Mesendoderm (in vitro differentiated cells): ENCODE measurements at regions not wholly inside any gene's neighbourhood (a gene's known extent, or its start where the extent isn't known, plus 50 kb on each side); places are given as distances from the start of the nearest gene placed in this dataset.

Experiments used
- DNase-seq: peaks from one replicate; pipeline ENCODE4 v3.0.0; 2013
- H2AK5ac ChIP-seq: 2 replicates; pipeline ENCODE4 v1.6.1; 2013; ENCODE audit warnings: low read length, inconsistent platforms
- H2BK120ac ChIP-seq: 2 replicates; pipeline ENCODE4 v1.6.1; 2013; ENCODE audit warnings: low read depth, mild to moderate bottlenecking, low read length, moderate library complexity, mixed read lengths
- H2BK15ac ChIP-seq: replicated peaks from 2 replicates; pipeline ENCODE4 v1.6.1; 2013; ENCODE audit warnings: low read depth, mild to moderate bottlenecking, moderate library complexity
- H2BK5ac ChIP-seq: 2 replicates; pipeline ENCODE4 v1.6.1; 2013; ENCODE audit warnings: low read length, inconsistent platforms
- H3K18ac ChIP-seq: 2 replicates; pipeline ENCODE4 v1.6.1; 2013; ENCODE audit warnings: mild to moderate bottlenecking, low read length, mixed read lengths
- H3K23ac ChIP-seq: one replicate; pipeline ENCODE4 v1.6.1; 2013; ENCODE audit warnings: low read length
- H3K27ac ChIP-seq: 2 replicates; pipeline ENCODE4 v1.5.1; 2013; ENCODE audit warnings: low read depth, mild to moderate bottlenecking, inconsistent platforms, low read length, moderate library complexity
- H3K27me3 ChIP-seq: 2 replicates; pipeline ENCODE4 v1.6.1; 2013; ENCODE audit warnings: low read length, control low read depth, mild to moderate bottlenecking, inconsistent platforms; ENCODE audit not compliant: insufficient read depth, poor library complexity
- H3K36me3 ChIP-seq: 2 replicates; pipeline ENCODE4 v1.6.1; 2013; ENCODE audit warnings: low read length, inconsistent platforms; ENCODE audit not compliant: control insufficient read depth, insufficient read depth
- H3K4ac ChIP-seq: one replicate; pipeline ENCODE4 v1.6.1; 2013; ENCODE audit warnings: low read depth, mild to moderate bottlenecking, low read length, moderate library complexity
- H3K4me1 ChIP-seq: 2 replicates; pipeline ENCODE4 v1.6.1; 2013; ENCODE audit warnings: low read depth, low read length, inconsistent platforms; ENCODE audit not compliant: control insufficient read depth
- H3K4me2 ChIP-seq: 2 replicates; pipeline ENCODE4 v1.6.1; 2013; ENCODE audit warnings: low read length
- H3K4me3 ChIP-seq: 2 replicates; pipeline ENCODE4 v1.5.1; 2013; ENCODE audit warnings: mild to moderate bottlenecking, low read length
- H3K56ac ChIP-seq: one replicate; pipeline ENCODE4 v1.6.1; 2013; ENCODE audit warnings: low read length
- H3K79me1 ChIP-seq: 2 replicates; pipeline ENCODE4 v1.6.1; 2013; ENCODE audit warnings: low read length, inconsistent platforms
- H3K79me2 ChIP-seq: 2 replicates; pipeline ENCODE4 v1.6.1; 2013; ENCODE audit warnings: mild to moderate bottlenecking, low read length; ENCODE audit not compliant: control insufficient read depth, insufficient read depth
- H3K9ac ChIP-seq: 2 replicates; pipeline ENCODE4 v1.6.1; 2013; ENCODE audit warnings: low read length, inconsistent platforms
- H4K5ac ChIP-seq: one replicate; pipeline ENCODE4 v1.6.1; 2013; ENCODE audit warnings: low read length
- H4K8ac ChIP-seq: one replicate; pipeline ENCODE4 v1.6.1; 2013; ENCODE audit warnings: low read depth, mild to moderate bottlenecking, control low read depth, low read length, moderate library complexity
- WGBS: extraction: QIAGEN DNeasy Blood & Tissue Kit; methylation state at CpG from one replicate; pipeline ENCODE4 v1.1.7; 2013; ENCODE audit warnings: low lambda C conversion rate, missing lambda C conversion rate; ENCODE audit not compliant: insufficient coverage; ENCODE audit errors: extremely low coverage; 5-methylcytosine and 5-hydroxymethylcytosine counted together

- Histone ChIP-seq H4K5ac (no peak overlapping the region), H4K8ac (no peak overlapping the region), H3K27ac (no peak overlapping the region), H3K4me3 (no peak overlapping the region), H2BK5ac (peak overlapping the region; percentile 33), H2BK120ac (peak overlapping the region; percentile 65), H3K4ac (peak overlapping the region; percentile 26), H3K23ac (no peak overlapping the region), H3K79me2 (no peaks in the 10 kb centered on the region), H3K4me2 (no peak overlapping the region), H3K79me1 (no peaks in the 10 kb centered on the region), H2AK5ac (no peak overlapping the region), H3K18ac (peak overlapping the region; percentile 44), H2BK15ac (peak overlapping the region; percentile 14), H3K56ac (peak overlapping the region; percentile 20), H3K9ac (no peak overlapping the region), H3K36me3 (no peaks in the 10 kb centered on the region), H3K27me3 (no peaks in the 10 kb centered on the region), H3K4me1 (peaks cover 10% of the 10 kb centered on the region)
- WGBS = no CpG with 5 or more reads among the region's 12 CpGs
- peak; percentile 52 for DNase-seq
Observed at GRCh38 chr12:4015225-4016091, 142.3 kb upstream of the PARP11 start.

- peaks cover 10% of the 10 kb centered on the region for H3K4me1 ChIP-seq
Observed at GRCh38 chr12:4014858-4015224, 141.6 kb upstream of the PARP11 start.

GRCh38 chr12:4014444-4014843, 141.2 kb upstream of the PARP11 start:
- no peak overlapping the region for H3K9ac ChIP-seq
- no peak for DNase-seq
- H2BK120ac ChIP-seq = no peak overlapping the region
- H3K27me3 ChIP-seq = no peaks in the 10 kb centered on the region
- H3K36me3 ChIP-seq = no peaks in the 10 kb centered on the region
- WGBS = no CpG with 5 or more reads among the region's 2 CpGs
- H2BK5ac ChIP-seq = peak overlapping the region; percentile 9
- no peak overlapping the region for H3K4me3 ChIP-seq
- no peaks in the 10 kb centered on the region for H3K79me1 ChIP-seq
- H3K18ac ChIP-seq = peak overlapping the region; percentile 44
- H3K27ac ChIP-seq = no peak overlapping the region
- H4K5ac ChIP-seq = no peak overlapping the region
- H2BK15ac ChIP-seq = no peak overlapping the region
- peak overlapping the region; percentile 45 for H2AK5ac ChIP-seq
- no peak overlapping the region for H4K8ac ChIP-seq
- H3K56ac ChIP-seq = peak overlapping the region; percentile 22
- H3K4me1 ChIP-seq = peaks cover 10% of the 10 kb centered on the region
- peak overlapping the region; percentile 26 for H3K4ac ChIP-seq
- H3K79me2 ChIP-seq = no peaks in the 10 kb centered on the region
- H3K23ac ChIP-seq = no peak overlapping the region
- no peak overlapping the region for H3K4me2 ChIP-seq

More at GRCh38 chr12:4014858-4015224, 141.6 kb upstream of the PARP11 start:
- no peak overlapping the region for H3K4me2 ChIP-seq
- peak overlapping the region; percentile 44 for H3K18ac ChIP-seq
- no peak for DNase-seq
- H3K9ac ChIP-seq = no peak overlapping the region
- no peak overlapping the region for H3K23ac ChIP-seq
- no peaks in the 10 kb centered on the region for H3K79me2 ChIP-seq
- H2BK5ac ChIP-seq = no peak overlapping the region
- no peak overlapping the region for H2BK120ac ChIP-seq
- H3K27me3 ChIP-seq = no peaks in the 10 kb centered on the region
- no peak overlapping the region for H2BK15ac ChIP-seq
- peak overlapping the region; percentile 22 for H3K56ac ChIP-seq
- no peak overlapping the region for H4K8ac ChIP-seq
- H4K5ac ChIP-seq = no peak overlapping the region
- H3K27ac ChIP-seq = no peak overlapping the region
- no CpG with 5 or more reads among the region's 6 CpGs for WGBS
- peak overlapping the region; percentile 45 for H2AK5ac ChIP-seq
- no peaks in the 10 kb centered on the region for H3K79me1 ChIP-seq
- H3K36me3 ChIP-seq = no peaks in the 10 kb centered on the region
- no peak overlapping the region for H3K4me3 ChIP-seq
- H3K4ac ChIP-seq = peak overlapping the region; percentile 26

- Histone ChIP-seq H3K4ac (no peak overlapping the region), H2BK15ac (peak overlapping the region; percentile 1), H3K23ac (no peak overlapping the region), H2BK120ac (no peak overlapping the region), H3K27ac (peak overlapping the region; percentile 38), H3K4me1 (peaks cover 10% of the 10 kb centered on the region), H3K56ac (peak overlapping the region; percentile 50), H2BK5ac (no peak overlapping the region), H3K18ac (peak overlapping the region; percentile 64), H3K79me1 (no peaks in the 10 kb centered on the region), H3K4me3 (no peak overlapping the region), H3K36me3 (no peaks in the 10 kb centered on the region), H4K5ac (no peak overlapping the region), H3K27me3 (no peaks in the 10 kb centered on the region), H4K8ac (no peak overlapping the region), H3K79me2 (no peaks in the 10 kb centered on the region), H3K4me2 (no peak overlapping the region), H3K9ac (no peak overlapping the region), H2AK5ac (no peak overlapping the region)
- WGBS = no CpG with 5 or more reads among the region's 5 CpGs
- DNase-seq = no peak
Observed at GRCh38 chr12:4012977-4013968, 140.1 kb upstream of the PARP11 start.

- Histone ChIP-seq H4K5ac (no peak overlapping the region), H3K27me3 (no peaks in the 10 kb centered on the region), H3K4me2 (no peak overlapping the region), H3K4me1 (peaks cover 10% of the 10 kb centered on the region), H3K79me1 (no peaks in the 10 kb centered on the region), H3K79me2 (no peaks in the 10 kb centered on the region), H3K18ac (peak overlapping the region; percentile 65), H3K36me3 (no peaks in the 10 kb centered on the region), H3K27ac (no peak overlapping the region), H2AK5ac (no peak overlapping the region), H2BK120ac (peak overlapping the region; percentile 75), H3K9ac (no peak overlapping the region), H2BK5ac (no peak overlapping the region), H3K23ac (no peak overlapping the region), H4K8ac (no peak overlapping the region), H3K4ac (no peak overlapping the region), H3K4me3 (no peak overlapping the region), H3K56ac (no peak overlapping the region), H2BK15ac (peak overlapping the region; percentile 42)
- no peak for DNase-seq
Observed at GRCh38 chr12:4012073-4012472, 138.9 kb upstream of the PARP11 start.
